HG02763 (cell line): ENCODE measurements at regions not wholly inside any gene's neighbourhood (a gene's known extent, or its start where the extent isn't known, plus 50 kb on each side); places are given as distances from the start of the nearest gene placed in this dataset.
"Not testable (repeated sequence)": the region's sequence is repeated elsewhere in the genome, so short reads cannot be mapped to it uniquely, and the experiment has no call there.

Source experiments
- ATAC-seq: cut with Tn5 transposase; IDR thresholded peaks from one replicate; pipeline ENCODE4 v1.9.1; 2021; ENCODE audit warnings: mild to moderate bottlenecking, moderate library complexity; ENCODE audit not compliant: unreplicated experiment

- no peak for ATAC-seq
These were observed 101.6 kb downstream of the OTUD1 start for GRCh38 chr10:23540401-23541030.

- ATAC-seq = no peak
These were observed 105.0 kb downstream of the OTUD1 start for GRCh38 chr10:23543691-23544380.

GRCh38 chr10:23545866-23546265 lies 107.0 kb downstream of the OTUD1 start:
- ATAC-seq = not testable (repeated sequence)

GRCh38 chr10:23556727-23557440 lies 118.0 kb downstream of the OTUD1 start:
- ATAC-seq = no peak

- ATAC-seq = no peak
These were observed 118.9 kb downstream of the OTUD1 start for GRCh38 chr10:23557777-23558176.

GRCh38 chr10:23558361-23558799 lies 119.5 kb downstream of the OTUD1 start:
- ATAC-seq = no peak

- ATAC-seq = no peak
These were observed 130.1 kb downstream of the OTUD1 start for GRCh38 chr10:23568996-23569395.

- no peak for ATAC-seq
These were observed 133.0 kb downstream of the OTUD1 start for GRCh38 chr10:23571884-23572283.

GRCh38 chr10:23581906-23582450 lies 143.1 kb downstream of the OTUD1 start:
- ATAC-seq = no peak

GRCh38 chr10:23584396-23584795 lies 145.5 kb downstream of the OTUD1 start:
- no peak for ATAC-seq

- no peak for ATAC-seq
These were observed 146.3 kb downstream of the OTUD1 start for GRCh38 chr10:23585186-23585585.

- ATAC-seq = no peak
These were observed 146.8 kb downstream of the OTUD1 start for GRCh38 chr10:23585666-23586065.

GRCh38 chr10:23595278-23595677 lies 156.4 kb downstream of the OTUD1 start:
- not testable (repeated sequence) for ATAC-seq

- no peak for ATAC-seq
These were observed 165.7 kb downstream of the OTUD1 start for GRCh38 chr10:23604613-23605012.

GRCh38 chr10:23606456-23606855 lies 167.6 kb downstream of the OTUD1 start:
- no peak for ATAC-seq

GRCh38 chr10:23608926-23609325 lies 170.1 kb downstream of the OTUD1 start:
- no peak for ATAC-seq

GRCh38 chr10:23610626-23611307 lies 171.9 kb downstream of the OTUD1 start:
- ATAC-seq = no peak

GRCh38 chr10:23611308-23612029 lies 172.6 kb downstream of the OTUD1 start:
- no peak for ATAC-seq

GRCh38 chr10:23613900-23614299 lies 175.0 kb downstream of the OTUD1 start:
- peak; percentile 54 for ATAC-seq

- peak; percentile 43 for ATAC-seq
These were observed 175.6 kb downstream of the OTUD1 start for GRCh38 chr10:23614483-23614882.
